Rectal smooth muscle tissue (tissue), 1 donor: ENCODE measurements at regions not wholly inside any gene's neighbourhood (a gene's known extent, or its start where the extent isn't known, plus 50 kb on each side); places are given as distances from the start of the nearest gene placed in this dataset.

Source experiments
- H3K27ac ChIP-seq: one replicate; pipeline ENCODE4 v1.7.0; 2013; ENCODE audit warnings: low read depth, low read length, inconsistent platforms
- H3K27me3 ChIP-seq: one replicate; pipeline ENCODE4 v1.7.0; 2013; ENCODE audit warnings: low read length; ENCODE audit not compliant: control insufficient read depth, insufficient read depth
- H3K36me3 ChIP-seq: one replicate; pipeline ENCODE4 v1.7.0; 2013; ENCODE audit warnings: low read length; ENCODE audit not compliant: control insufficient read depth, insufficient read depth
- H3K4me1 ChIP-seq: one replicate; pipeline ENCODE4 v1.7.0; 2013; ENCODE audit warnings: low read length; ENCODE audit not compliant: control insufficient read depth, insufficient read depth
- H3K4me3 ChIP-seq: one replicate; pipeline ENCODE4 v1.7.0; 2013; ENCODE audit warnings: low read length
- H3K9ac ChIP-seq: one replicate; pipeline ENCODE4 v1.7.0; 2013; ENCODE audit warnings: low read length

GRCh38 chr5:37999593-37999992 is 159.8 kb upstream of the GDNF start:
- Histone ChIP-seq H3K9ac (no peak overlapping the region), H3K36me3 (no peaks in the 10 kb centered on the region), H3K4me1 (no peaks in the 10 kb centered on the region), H3K27ac (no peak overlapping the region), H3K27me3 (no peaks in the 10 kb centered on the region), H3K4me3 (no peak overlapping the region)

GRCh38 chr5:37996918-37997317 is 157.1 kb upstream of the GDNF start:
- Histone ChIP-seq H3K9ac (no peak overlapping the region), H3K4me1 (no peaks in the 10 kb centered on the region), H3K27me3 (no peaks in the 10 kb centered on the region), H3K36me3 (no peaks in the 10 kb centered on the region), H3K4me3 (no peak overlapping the region), H3K27ac (no peak overlapping the region)

- no peak overlapping the region for H3K4me3 ChIP-seq
- no peaks in the 10 kb centered on the region for H3K4me1 ChIP-seq
- H3K36me3 ChIP-seq, result no peaks in the 10 kb centered on the region
- no peak overlapping the region for H3K9ac ChIP-seq
- no peak overlapping the region for H3K27ac ChIP-seq
- no peaks in the 10 kb centered on the region for H3K27me3 ChIP-seq
These were observed 154.9 kb upstream of the GDNF start for GRCh38 chr5:37994729-37995128.

GRCh38 chr5:37991301-37992299 is 151.8 kb upstream of the GDNF start:
- Histone ChIP-seq H3K27ac (peak overlapping the region; percentile 8), H3K27me3 (no peaks in the 10 kb centered on the region)

DNA sequence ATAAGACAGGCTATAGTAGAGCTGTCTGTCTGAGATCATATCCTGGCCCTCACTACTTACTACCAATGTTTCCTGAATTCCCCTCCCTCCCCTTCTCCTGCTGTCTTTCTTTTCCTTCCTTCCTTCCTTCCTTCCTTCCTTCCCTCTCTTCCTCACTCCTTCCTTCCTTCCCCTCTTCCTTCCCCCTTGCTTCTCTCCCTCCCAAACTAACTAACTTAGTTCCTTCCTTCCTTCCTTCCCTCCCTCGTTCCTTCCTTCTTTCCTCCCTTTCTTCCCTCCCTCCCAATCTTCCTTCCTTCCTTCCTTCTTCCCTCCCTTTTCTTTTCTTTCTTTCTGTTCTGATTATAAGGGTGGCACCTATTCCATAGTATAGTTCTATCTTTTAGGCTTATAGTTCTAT is 150.0 kb upstream of the GDNF start:
- no peak overlapping the region for H3K27ac ChIP-seq
- no peak overlapping the region for H3K9ac ChIP-seq
- no peaks in the 10 kb centered on the region for H3K36me3 ChIP-seq
- no peak overlapping the region for H3K4me3 ChIP-seq
- H3K27me3 ChIP-seq, result no peaks in the 10 kb centered on the region
- no peaks in the 10 kb centered on the region for H3K4me1 ChIP-seq

More at GRCh38 chr5:37991301-37992299, 151.8 kb upstream of the GDNF start:
- H3K9ac ChIP-seq, result no peak overlapping the region
- no peak overlapping the region for H3K4me3 ChIP-seq
- H3K36me3 ChIP-seq, result no peaks in the 10 kb centered on the region
- no peaks in the 10 kb centered on the region for H3K4me1 ChIP-seq

DNA sequence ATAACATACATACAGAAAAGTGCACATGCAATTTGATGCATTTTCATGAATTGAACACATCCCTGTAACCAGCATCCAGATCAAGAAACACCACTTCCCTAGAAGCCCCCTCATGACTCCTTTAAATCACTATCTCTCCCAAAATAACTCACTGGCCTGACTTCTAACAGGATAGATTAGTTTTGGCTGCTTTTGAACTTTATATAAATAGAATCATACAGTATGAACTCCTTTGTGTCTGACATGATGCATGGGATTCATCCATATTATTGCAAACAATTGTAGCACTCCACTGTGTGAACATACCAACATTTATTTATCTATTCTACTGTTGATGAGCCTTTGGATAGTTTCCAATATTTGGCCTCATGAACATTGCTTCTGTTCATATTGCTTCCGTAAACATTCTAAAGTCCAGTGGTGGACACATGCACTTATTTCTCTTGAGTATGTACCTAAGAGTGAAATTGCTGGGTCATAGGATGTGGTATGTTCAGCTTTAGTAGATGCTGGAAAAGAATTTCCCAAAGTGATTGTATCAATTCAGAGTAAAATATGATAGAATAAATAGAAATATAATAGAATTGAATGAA is 148.7 kb upstream of the GDNF start:
- no peak overlapping the region for H3K9ac ChIP-seq
- no peak overlapping the region for H3K27ac ChIP-seq
- no peaks in the 10 kb centered on the region for H3K36me3 ChIP-seq
- H3K27me3 ChIP-seq, result no peaks in the 10 kb centered on the region
- no peaks in the 10 kb centered on the region for H3K4me1 ChIP-seq
- no peak overlapping the region for H3K4me3 ChIP-seq

GRCh38 chr5:37984300-37984699 is 144.5 kb upstream of the GDNF start:
- Histone ChIP-seq H3K27me3 (no peaks in the 10 kb centered on the region), H3K27ac (no peak overlapping the region), H3K4me3 (no peak overlapping the region), H3K4me1 (no peaks in the 10 kb centered on the region), H3K36me3 (no peaks in the 10 kb centered on the region), H3K9ac (no peak overlapping the region)

GRCh38 chr5:37983463-37983862 is 143.6 kb upstream of the GDNF start:
- Histone ChIP-seq H3K27ac (no peak overlapping the region), H3K9ac (no peak overlapping the region), H3K36me3 (no peaks in the 10 kb centered on the region), H3K4me1 (no peaks in the 10 kb centered on the region), H3K4me3 (no peak overlapping the region), H3K27me3 (no peaks in the 10 kb centered on the region)

DNA sequence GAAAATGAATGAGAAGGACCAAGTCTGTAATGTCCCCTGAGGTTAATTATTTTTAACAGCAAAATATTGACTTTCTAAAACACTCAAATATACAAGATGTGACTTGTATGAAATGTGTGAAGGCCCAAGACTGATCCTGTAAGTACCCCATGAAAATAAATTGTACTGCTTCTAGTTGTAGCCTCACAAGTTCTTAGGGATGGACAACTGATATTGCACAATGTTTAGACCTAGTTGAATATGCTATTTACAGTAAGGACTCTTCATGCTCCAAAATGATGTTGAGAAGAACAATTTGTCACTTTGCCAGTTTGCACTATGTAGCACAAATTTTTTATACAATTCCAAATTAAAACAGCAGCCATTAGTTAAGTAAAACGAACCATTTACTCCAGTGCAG is 139.7 kb upstream of the GDNF start:
- H3K36me3 ChIP-seq, result no peaks in the 10 kb centered on the region
- H3K4me1 ChIP-seq, result peaks cover 3% of the 10 kb centered on the region
- H3K4me3 ChIP-seq, result no peak overlapping the region
- no peak overlapping the region for H3K27ac ChIP-seq
- H3K27me3 ChIP-seq, result no peaks in the 10 kb centered on the region
- H3K9ac ChIP-seq, result no peak overlapping the region

- no peaks in the 10 kb centered on the region for H3K27me3 ChIP-seq
- no peak overlapping the region for H3K27ac ChIP-seq
- no peak overlapping the region for H3K9ac ChIP-seq
- no peak overlapping the region for H3K4me3 ChIP-seq
- no peaks in the 10 kb centered on the region for H3K36me3 ChIP-seq
- H3K4me1 ChIP-seq, result peaks cover 3% of the 10 kb centered on the region
These were observed 135.7 kb upstream of the GDNF start for GRCh38 chr5:37975531-37975930.

DNA sequence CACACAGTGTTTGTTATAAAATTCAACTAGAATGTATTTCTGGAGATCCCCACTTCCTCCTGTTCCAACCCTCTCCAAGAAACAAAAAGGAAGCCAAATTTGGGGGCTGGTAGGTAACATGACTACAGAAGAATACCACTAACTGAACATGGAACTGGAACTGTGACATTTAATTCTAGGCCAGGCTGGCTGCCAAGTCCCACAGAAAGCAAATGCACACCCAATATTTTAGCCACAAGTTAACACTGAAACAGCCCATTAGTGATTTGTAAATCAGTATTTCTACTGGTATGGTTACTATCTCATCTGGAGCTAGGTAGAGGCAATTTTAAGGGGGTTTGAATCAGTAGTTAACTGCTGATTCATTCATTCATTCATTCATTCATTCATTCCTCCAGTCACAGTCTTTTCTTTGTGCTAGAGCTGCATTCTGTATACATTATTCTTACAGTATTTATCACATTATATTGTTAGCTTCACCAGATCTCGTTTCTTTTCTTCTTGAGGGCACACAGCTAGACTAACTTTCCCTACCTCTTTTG is 131.7 kb upstream of the GDNF start:
- Histone ChIP-seq H3K4me1 (peaks cover 3% of the 10 kb centered on the region), H3K4me3 (no peak overlapping the region), H3K36me3 (no peaks in the 10 kb centered on the region), H3K27me3 (no peaks in the 10 kb centered on the region), H3K27ac (no peak overlapping the region), H3K9ac (no peak overlapping the region)

DNA sequence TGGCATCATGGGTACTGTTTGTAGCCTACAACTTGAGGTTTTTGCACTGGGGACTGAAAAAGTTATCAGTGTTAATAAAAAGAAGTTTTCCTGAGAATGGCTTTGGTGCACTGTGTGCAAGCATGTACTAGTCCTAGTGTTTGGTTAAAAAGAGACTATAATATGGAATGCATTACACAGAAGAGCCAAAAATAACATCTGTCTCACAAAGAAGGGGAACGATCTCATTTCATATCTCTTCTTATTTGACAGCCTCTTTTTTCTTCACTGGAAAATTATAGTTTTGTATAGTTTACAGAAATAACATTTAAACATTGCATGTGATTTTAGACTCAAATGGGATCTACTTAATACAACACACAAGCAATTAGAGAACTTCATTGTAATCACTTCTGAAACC is 127.0 kb upstream of the GDNF start:
- no peak overlapping the region for H3K9ac ChIP-seq
- no peaks in the 10 kb centered on the region for H3K36me3 ChIP-seq
- no peak overlapping the region for H3K27ac ChIP-seq
- no peaks in the 10 kb centered on the region for H3K27me3 ChIP-seq
- H3K4me1 ChIP-seq, result no peaks in the 10 kb centered on the region
- H3K4me3 ChIP-seq, result no peak overlapping the region
